Colonic mucosa (tissue), 4 donors: ENCODE measurements at regions not wholly inside any gene's neighbourhood (a gene's known extent, or its start where the extent isn't known, plus 50 kb on each side); places are given as distances from the start of the nearest gene placed in this dataset.

ENCODE experiments used
- DNase-seq: peaks from one replicate; pipeline ENCODE4 v3.0.0-alpha.2; 2020
- H3K27ac ChIP-seq: fragments of 200-600 bp; one replicate; pipeline ENCODE4 v1.8.0; 2021
- H3K27me3 ChIP-seq: fragments of 200-600 bp; one replicate; pipeline ENCODE4 v1.8.0; 2021
- H3K36me3 ChIP-seq: fragments of 200-600 bp; one replicate; pipeline ENCODE4 v1.8.0; 2021
- H3K4me1 ChIP-seq: fragments of 200-600 bp; one replicate; pipeline ENCODE4 v1.8.0; 2021; ENCODE audit warnings: mild to moderate bottlenecking
- H3K4me3 ChIP-seq: fragments of 200-600 bp; one replicate; pipeline ENCODE4 v1.8.0; 2021
- H3K9ac ChIP-seq, 2 donors: one replicate each; pipeline ENCODE4 v1.7.0; 2013; ENCODE audit warnings: control low read depth in 2 of 2, low read depth in 2 of 2, low read length in 2 of 2
- H3K9me3 ChIP-seq: fragments of 200-600 bp; one replicate; pipeline ENCODE4 v1.8.0; 2021
- CTCF ChIP-seq: fragments of 200-600 bp; IDR thresholded peaks from one replicate; pipeline ENCODE4 v1.8.0; 2022; ENCODE audit warnings: antibody characterized with exemption, mild to moderate bottlenecking
- intact Hi-C: fragments of 100-400 bp; cut with DNase I; formaldehyde crosslinking; loops from one replicate; pipeline ENCODE4 v1.14.1; 2022
- donor health status: healthy.
- donor health status: DM: no; HTN: no; CAD: no.
- donor health status: DM: no; HTN: no; CAD: no.

GRCh38 chr13:103276775-103277498 is 210.7 kb upstream of the SLC10A2 start:
- no peak for TF ChIP-seq CTCF
- no peak for DNase-seq

GRCh38 chr13:103275722-103276121 is 209.5 kb upstream of the SLC10A2 start:
- intact Hi-C loops = no loop called here
- H3K4me3 ChIP-seq = no peak overlapping the region
- H3K9ac ChIP-seq = peak overlapping the region in 1 of 2 donors; percentile 1
- DNase-seq = no peak
- H3K36me3 ChIP-seq = no peaks in the 10 kb centered on the region
- H3K27me3 ChIP-seq = no peaks in the 10 kb centered on the region
- H3K4me1 ChIP-seq = no peaks in the 10 kb centered on the region
- H3K27ac ChIP-seq = no peak overlapping the region
- no peak for TF ChIP-seq CTCF
- no peaks in the 10 kb centered on the region for H3K9me3 ChIP-seq

More at GRCh38 chr13:103276775-103277498, 210.7 kb upstream of the SLC10A2 start:
- Histone ChIP-seq H3K27ac (no peak overlapping the region), H3K36me3 (no peaks in the 10 kb centered on the region), H3K9ac (no peak overlapping the region), H3K27me3 (no peaks in the 10 kb centered on the region), H3K4me3 (no peak overlapping the region), H3K4me1 (no peaks in the 10 kb centered on the region), H3K9me3 (no peaks in the 10 kb centered on the region)
- intact Hi-C loops = no loop called here

- Histone ChIP-seq H3K27me3 (no peaks in the 10 kb centered on the region), H3K9me3 (no peaks in the 10 kb centered on the region), H3K4me1 (no peaks in the 10 kb centered on the region), H3K4me3 (no peak overlapping the region), H3K27ac (no peak overlapping the region), H3K9ac (peak overlapping the region in 1 of 2 donors; percentile 1), H3K36me3 (no peaks in the 10 kb centered on the region)
- DNase-seq = no peak
- TF ChIP-seq CTCF = no peak
- intact Hi-C loops = no loop called here
These were observed 208.9 kb upstream of the SLC10A2 start for GRCh38 chr13:103275081-103275480.

- intact Hi-C loops = no loop called here
- DNase-seq = no peak
- no peak overlapping the region for H3K4me3 ChIP-seq
- H3K9ac ChIP-seq = no peak overlapping the region
- H3K9me3 ChIP-seq = no peaks in the 10 kb centered on the region
- TF ChIP-seq CTCF = no peak
- H3K27ac ChIP-seq = no peak overlapping the region
- H3K4me1 ChIP-seq = no peaks in the 10 kb centered on the region
- no peaks in the 10 kb centered on the region for H3K36me3 ChIP-seq
- no peaks in the 10 kb centered on the region for H3K27me3 ChIP-seq
These were observed 207.6 kb upstream of the SLC10A2 start for GRCh38 chr13:103273825-103274224.

GRCh38 chr13:103272770-103273169 is 206.6 kb upstream of the SLC10A2 start:
- Histone ChIP-seq H3K27ac (no peak overlapping the region), H3K27me3 (no peaks in the 10 kb centered on the region), H3K9me3 (no peaks in the 10 kb centered on the region), H3K36me3 (no peaks in the 10 kb centered on the region), H3K4me1 (no peaks in the 10 kb centered on the region), H3K9ac (no peak overlapping the region), H3K4me3 (no peak overlapping the region)
- intact Hi-C loops = no loop called here
- no peak for TF ChIP-seq CTCF
- DNase-seq = no peak
